ENCODE measurements at regions not wholly inside any gene's neighbourhood (a gene's known extent, or its start where the extent isn't known, plus 50 kb on each side); places are given as distances from the start of the nearest gene placed in this dataset.
"Not testable (repeated sequence)": the region's sequence is repeated elsewhere in the genome, so short reads cannot be mapped to it uniquely, and the experiment has no call there.

- TF ChIP-seq, protein P1, sequence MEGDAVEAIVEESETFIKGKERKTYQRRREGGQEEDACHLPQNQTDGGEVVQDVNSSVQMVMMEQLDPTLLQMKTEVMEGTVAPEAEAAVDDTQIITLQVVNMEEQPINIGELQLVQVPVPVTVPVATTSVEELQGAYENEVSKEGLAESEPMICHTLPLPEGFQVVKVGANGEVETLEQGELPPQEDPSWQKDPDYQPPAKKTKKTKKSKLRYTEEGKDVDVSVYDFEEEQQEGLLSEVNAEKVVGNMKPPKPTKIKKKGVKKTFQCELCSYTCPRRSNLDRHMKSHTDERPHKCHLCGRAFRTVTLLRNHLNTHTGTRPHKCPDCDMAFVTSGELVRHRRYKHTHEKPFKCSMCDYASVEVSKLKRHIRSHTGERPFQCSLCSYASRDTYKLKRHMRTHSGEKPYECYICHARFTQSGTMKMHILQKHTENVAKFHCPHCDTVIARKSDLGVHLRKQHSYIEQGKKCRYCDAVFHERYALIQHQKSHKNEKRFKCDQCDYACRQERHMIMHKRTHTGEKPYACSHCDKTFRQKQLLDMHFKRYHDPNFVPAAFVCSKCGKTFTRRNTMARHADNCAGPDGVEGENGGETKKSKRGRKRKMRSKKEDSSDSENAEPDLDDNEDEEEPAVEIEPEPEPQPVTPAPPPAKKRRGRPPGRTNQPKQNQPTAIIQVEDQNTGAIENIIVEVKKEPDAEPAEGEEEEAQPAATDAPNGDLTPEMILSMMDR (conservative IDR thresholded peaks at IDR 0.05 in 1 of 2, IDR thresholded peaks at IDR 0.05 in 1 of 2; ENCODE audit: low read depth in 1 of 2, low read length in 2 of 2): not testable (repeated sequence)
- TF ChIP-seq EZH2 (IDR thresholded peaks at IDR 0.05; ENCODE audit: low read length, missing control alignments): not testable (repeated sequence)
Observed at GRCh38 chr6:60477747-60478146, 1808.3 kb downstream of the KHDRBS2 start.

All from fibroblast of lung (primary cell).